ENCODE measurements at regions not wholly inside any gene's neighbourhood (a gene's known extent, or its start where the extent isn't known, plus 50 kb on each side); places are given as distances from the start of the nearest gene placed in this dataset.

- TF ChIP-seq CTCF (conservative IDR thresholded peaks at IDR 0.05; ENCODE audit: low read depth, low read length) (no peak), EZH2 (IDR thresholded peaks at IDR 0.05; ENCODE audit: borderline replicate concordance, low read depth, low read length, poor library complexity, severe bottlenecking) (no peak)
Measured at GRCh38 chr5:60477849-60478248, 222.1 kb downstream of the DEPDC1B start.

Data from A673 (cell line).